HCT116 (cell line): ENCODE measurements at regions not wholly inside any gene's neighbourhood (a gene's known extent, or its start where the extent isn't known, plus 50 kb on each side); places are given as distances from the start of the nearest gene placed in this dataset.

Source experiments
- ATAC-seq: fragments of 200-7000 bp; cut with Tn5 transposase; 2 replicates; pipeline ENCODE4 v1.9.1; 2020; ENCODE audit warnings: mild to moderate bottlenecking, moderate library complexity
- BruUV-seq: library from RNA; stranded (reverse); fragments of 400-500 nt; replicated peaks from 2 replicates; lab custom pipeline; 2021; lab: Mats Ljungman, UMichigan
- CTCF ChIA-PET: fragments of 300-600 bp; sonication (Branson Sonifier 250); formaldehyde crosslinking; loops from one replicate; lab custom pipeline; 2021; ENCODE audit warnings: antibody characterized with exemption; lab: Charles Lee
- POLR2A ChIA-PET: fragments of 300-600, 350-600 bp; sonication (Branson Sonifier 250); formaldehyde crosslinking; loops from one replicate; lab custom pipeline; 2021; ENCODE audit warnings: antibody characterized with exemption; lab: Charles Lee
- RAD21 ChIA-PET, 2 experiments: fragments of 300-600 bp; sonication (Branson Sonifier 250); formaldehyde crosslinking; loops; one replicate each; lab custom pipeline; 2023; ENCODE audit warnings: low total read pairs in 2 of 2; ENCODE audit not compliant: uncharacterized antibody in 2 of 2, unreplicated experiment in 2 of 2, low non-redundant PET in 1 of 2; lab: Charles Lee
- DNase-seq: peaks from one replicate; pipeline ENCODE4 v3.0.0-alpha.2; 2010; ENCODE audit warnings: low read depth, low spot score
- H2AFZ ChIP-seq: fragments of 200-600 bp; shearing (Covaris generic), sonication (generic); 2 replicates; pipeline ENCODE4 v1.6.1; 2017; ENCODE audit warnings: low read depth, mixed run types, mixed read lengths, antibody characterized with exemption, low read length; ENCODE audit not compliant: poor library complexity, severe bottlenecking
- H3K27ac ChIP-seq: 2 replicates; pipeline ENCODE4 v1.5.1; 2012; ENCODE audit warnings: low read depth, low read length
- H3K27me3 ChIP-seq: fragments of 200-600 bp; sonication (generic); 2 replicates; pipeline ENCODE4 v1.6.1; 2016; ENCODE audit warnings: mixed run types, low read length, mixed read lengths; ENCODE audit not compliant: insufficient read depth
- H3K36me3 ChIP-seq, 2 experiments: fragments of 200-500 bp in 1 of 2; fragments of 200-600 bp in 1 of 2; sonication (Bioruptor generic) in 1 of 2; sonication (generic) in 1 of 2; 2 replicates each; pipeline versions ENCODE4 v1.5.1 to v1.6.1; 2014 to 2016; ENCODE audit warnings: low read length in 2 of 2, inconsistent platforms in 1 of 2, mixed read lengths in 1 of 2, mixed run types in 1 of 2; ENCODE audit not compliant: insufficient read depth in 2 of 2, control insufficient read depth in 1 of 2
- H3K4me1 ChIP-seq, 2 experiments: fragments of 200-600 bp in 1 of 2; sonication (generic) in 1 of 2; 2 replicates each; pipeline versions ENCODE4 v1.5.1 to v1.6.1; 2012 to 2017; ENCODE audit warnings: low read length in 2 of 2, inconsistent platforms in 1 of 2, mild to moderate bottlenecking in 1 of 2, mixed read lengths in 1 of 2, mixed run types in 1 of 2, moderate library complexity in 1 of 2; ENCODE audit not compliant: insufficient read depth in 2 of 2, control insufficient read depth in 1 of 2
- H3K4me2 ChIP-seq: fragments of 200-600 bp; sonication (generic); 2 replicates; pipeline ENCODE4 v1.6.1; 2017; ENCODE audit warnings: mixed run types, low read length, mixed read lengths
- H3K4me3 ChIP-seq, 2 experiments: fragments of 200-600 bp in 1 of 2; sonication (generic) in 1 of 2; replicated peaks in 1 of 2; 2 replicates each; pipeline ENCODE4 v1.5.1; 2011 to 2016; ENCODE audit warnings: low read length in 2 of 2, control low read depth in 1 of 2, low read depth in 1 of 2, mild to moderate bottlenecking in 1 of 2, mixed read lengths in 1 of 2, mixed run types in 1 of 2
- H3K79me2 ChIP-seq: fragments of 200-600 bp; sonication (generic); 2 replicates; pipeline ENCODE4 v1.6.1; 2017; ENCODE audit warnings: mild to moderate bottlenecking, mixed run types, low read length, moderate library complexity, mixed read lengths; ENCODE audit not compliant: insufficient read depth
- H3K9ac ChIP-seq: fragments of 200-600 bp; sonication (generic); 2 replicates; pipeline ENCODE4 v1.6.1; 2016; ENCODE audit warnings: low read length, mixed read lengths
- H3K9me2 ChIP-seq: fragments of 200-600 bp; sonication (generic), shearing (Covaris generic); 2 replicates; pipeline ENCODE4 v1.6.1; 2017; ENCODE audit warnings: mixed run types, mild to moderate bottlenecking, moderate library complexity; ENCODE audit not compliant: insufficient read depth
- H3K9me3 ChIP-seq, 2 experiments: fragments of 200-500 bp in 1 of 2; fragments of 200-600 bp in 1 of 2; sonication (Bioruptor generic) in 1 of 2; sonication (generic) in 1 of 2; 2 replicates each; pipeline ENCODE4 v1.6.1; 2014 to 2017; ENCODE audit warnings: low read length in 2 of 2, mixed read lengths in 2 of 2, inconsistent platforms in 1 of 2, low read depth in 1 of 2, mild to moderate bottlenecking in 1 of 2, mixed run types in 1 of 2, moderate library complexity in 1 of 2; ENCODE audit not compliant: control insufficient read depth in 1 of 2, insufficient read depth in 1 of 2
- H4K20me1 ChIP-seq: fragments of 200-600 bp; sonication (generic), shearing (Covaris generic); 2 replicates; pipeline ENCODE4 v1.6.1; 2017; ENCODE audit warnings: mixed run types, mild to moderate bottlenecking, moderate library complexity; ENCODE audit not compliant: insufficient read depth
- ATF3 ChIP-seq: IDR thresholded peaks from 2 replicates; pipeline ENCODE4 v1.6.1; 2012
- CBX3 ChIP-seq: IDR thresholded peaks from 2 replicates; pipeline ENCODE4 v1.6.1; 2012; ENCODE audit warnings: low read depth
- CEBPB ChIP-seq: IDR thresholded peaks from 2 replicates; pipeline ENCODE4 v1.6.1; 2012; ENCODE audit warnings: low read depth
- EGR1 ChIP-seq: IDR thresholded peaks from 2 replicates; pipeline ENCODE4 v1.6.1; 2012; ENCODE audit warnings: low read depth
- EZH2 ChIP-seq: fragments of 200-600 bp; sonication (generic); IDR thresholded peaks from 2 replicates; pipeline ENCODE4 v1.6.1; 2017; ENCODE audit warnings: antibody characterized with exemption, mixed run types
- EZH2phosphoT487 ChIP-seq: fragments of 200-600 bp; IDR thresholded peaks from 2 replicates; pipeline ENCODE4 v1.6.1; 2018; ENCODE audit warnings: antibody characterized with exemption, borderline replicate concordance
- JUND ChIP-seq: IDR thresholded peaks from 2 replicates; pipeline ENCODE4 v1.6.1; 2012
- POLR2A ChIP-seq: IDR thresholded peaks from 2 replicates; pipeline ENCODE4 v1.7.0; 2011; ENCODE audit warnings: borderline replicate concordance; ENCODE audit not compliant: insufficient read depth, insufficient read length; ENCODE audit errors: extremely low read depth
- SRF ChIP-seq: IDR thresholded peaks from 2 replicates; pipeline ENCODE4 v1.6.1; 2012; ENCODE audit warnings: low read depth
- ZFX ChIP-seq: fragments of 450-650 bp; IDR thresholded peaks from 2 replicates; pipeline ENCODE4 v1.6.1; 2017
- intact Hi-C: fragments of 100-400 bp; cut with micrococcal nuclease; formaldehyde crosslinking; loops from 2 replicates; pipeline ENCODE4 v1.10.0; 2022

GRCh38 chr16:64317601-64318000 lies 804.3 kb downstream of the CDH11 start:
- ChIA-PET RAD21 (no interaction called here), POLR2A (no interaction called here), CTCF (no interaction called here)
- no peaks in the 10 kb centered on the region for H3K9me2 ChIP-seq
- no peak overlapping the region for H3K27ac ChIP-seq
- peaks cover 7 to 10% of the 10 kb centered on the region in 2 experiments; a peak in 2 of 4 replicates for H3K9me3 ChIP-seq
- no peak overlapping the region for H3K4me3 ChIP-seq
- no peak overlapping the region for H2AFZ ChIP-seq
- DNase-seq: no peak
- intact Hi-C loops: no loop called here
- H3K27me3 ChIP-seq: no peaks in the 10 kb centered on the region
- no peak overlapping the region for H3K4me2 ChIP-seq
- no peak for ATAC-seq
- no peaks in the 10 kb centered on the region for H3K36me3 ChIP-seq
- no peaks in the 10 kb centered on the region for H3K4me1 ChIP-seq
- TF ChIP-seq CEBPB (no peak), CBX3 (no peak), POLR2A (no peak), ZFX (no peak), SRF (no peak), EZH2 (no peak), JUND (no peak), ATF3 (no peak), EGR1 (no peak), EZH2phosphoT487 (no peak)
- BruUV-seq: no TSS peak
- no peaks in the 10 kb centered on the region for H4K20me1 ChIP-seq
- H3K79me2 ChIP-seq: no peaks in the 10 kb centered on the region
- no peak overlapping the region for H3K9ac ChIP-seq

- ATAC-seq: no peak
- Histone ChIP-seq H3K27me3 (no peaks in the 10 kb centered on the region), H3K9me3 (peaks cover 7 to 17% of the 10 kb centered on the region in 2 experiments; a peak in 2 of 4 replicates), H4K20me1 (no peaks in the 10 kb centered on the region), H3K9ac (no peak overlapping the region), H3K36me3 (no peaks in the 10 kb centered on the region), H3K27ac (no peak overlapping the region)
- POLR2A ChIA-PET: no interaction called here
- intact Hi-C loops: no loop called here
- CTCF ChIA-PET: no interaction called here
- TF ChIP-seq CEBPB: no peak
- TF ChIP-seq, all 23 proteins: peak for 0
- Histone ChIP-seq H3K4me2 (no peak overlapping the region), H3K79me2 (no peaks in the 10 kb centered on the region), H3K9me2 (no peaks in the 10 kb centered on the region), H3K4me1 (no peaks in the 10 kb centered on the region), H2AFZ (no peak overlapping the region), H3K4me3 (no peak overlapping the region)
- no peak for DNase-seq
- BruUV-seq: no TSS peak
- RAD21 ChIA-PET: no interaction called here
Measured at GRCh38 chr16:64313726-64314125, 808.1 kb downstream of the CDH11 start.
